Fibroblast of skin of right quadriceps (primary cell): ENCODE measurements at regions not wholly inside any gene's neighbourhood (a gene's known extent, or its start where the extent isn't known, plus 50 kb on each side); places are given as distances from the start of the nearest gene placed in this dataset.
"Not testable (repeated sequence)": the region's sequence is repeated elsewhere in the genome, so short reads cannot be mapped to it uniquely, and the experiment has no call there.

Source experiments
- DNase-seq: peaks from one replicate; pipeline ENCODE4 v3.0.0-alpha.2; 2013

DNA sequence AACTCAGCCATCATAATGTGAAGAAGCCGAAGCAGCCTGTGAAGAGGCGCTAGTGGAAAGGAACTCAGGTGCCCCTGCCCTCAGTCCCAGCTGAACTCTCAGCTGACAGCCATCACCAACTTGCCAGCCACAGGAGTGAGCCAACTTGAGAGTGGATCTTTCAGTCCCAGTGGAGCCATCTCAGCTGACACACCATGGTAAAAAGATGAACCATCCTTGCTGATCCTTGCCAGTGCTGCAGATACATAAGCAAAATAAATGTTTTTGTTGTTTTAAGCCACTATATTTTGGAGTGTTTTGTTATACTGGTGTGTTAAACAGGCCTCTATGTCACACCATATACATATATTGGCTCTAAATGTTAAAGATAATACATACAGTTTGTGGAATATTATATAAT is 195.8 kb upstream of the SPRED2 start:
- DNase-seq = no peak

DNA sequence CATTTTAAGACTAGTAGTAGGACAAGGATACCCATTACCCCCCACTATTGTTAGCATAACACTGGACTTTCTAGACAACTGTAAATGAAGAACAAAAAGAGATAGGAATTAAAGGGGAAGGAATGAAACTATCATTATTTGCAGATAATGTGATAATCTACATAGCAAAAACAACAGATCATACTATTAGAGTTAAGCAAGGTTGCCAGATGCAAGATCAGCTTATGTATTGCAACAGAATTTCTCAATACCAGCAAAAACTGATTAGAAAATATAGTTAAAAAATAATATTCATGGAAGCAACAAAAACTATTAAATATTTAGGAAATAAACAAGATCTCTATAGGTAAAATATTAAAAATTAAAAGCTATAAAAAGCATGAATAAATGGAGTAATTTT is 194.4 kb upstream of the SPRED2 start:
- no peak for DNase-seq

DNA sequence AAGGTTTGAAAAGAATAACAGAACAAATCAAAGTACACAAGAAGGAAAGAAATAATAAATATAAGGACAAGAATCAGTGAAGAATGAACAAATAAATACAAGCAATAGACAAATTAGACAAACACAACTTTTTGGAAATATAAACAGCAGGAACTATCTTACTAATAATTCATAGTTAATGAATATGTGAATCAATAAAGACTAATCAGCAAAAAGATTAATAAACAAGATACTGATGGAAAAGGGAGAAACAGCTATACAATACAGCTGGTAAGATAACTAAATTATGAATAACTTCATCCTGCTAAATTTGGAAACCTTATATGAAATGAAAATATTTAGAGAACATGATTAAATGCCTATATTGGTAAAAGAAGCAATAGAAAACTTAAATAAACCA is 193.6 kb upstream of the SPRED2 start:
- DNase-seq = no peak

DNA sequence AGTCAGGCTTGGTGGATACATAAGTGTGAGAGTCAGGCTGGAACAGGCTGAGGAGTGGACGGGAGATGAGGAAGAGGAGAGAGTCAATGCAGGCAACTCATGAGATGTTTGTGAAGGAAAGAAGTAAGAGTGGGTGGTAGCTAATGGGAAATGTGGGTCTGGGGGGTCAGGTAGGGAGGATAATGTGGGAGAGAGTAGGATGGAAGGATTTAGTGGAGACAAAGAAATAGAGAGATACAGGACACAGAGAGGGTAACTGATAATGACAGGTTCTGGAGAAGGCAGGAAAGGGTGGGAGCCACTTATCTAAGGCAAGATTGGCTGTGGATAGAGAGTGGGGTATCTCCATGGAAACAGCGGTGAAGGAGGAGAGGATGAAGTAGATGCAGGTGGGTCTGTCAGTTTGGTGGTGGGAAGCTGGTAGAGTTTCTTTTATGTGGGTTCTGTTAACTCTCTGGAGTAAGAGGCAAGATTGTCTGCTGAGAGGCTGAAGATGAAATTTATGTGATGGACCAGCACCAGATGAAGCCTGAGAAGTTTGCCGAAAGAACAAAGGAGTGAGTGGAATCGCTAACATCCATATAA is 190.6 kb upstream of the SPRED2 start:
- no peak for DNase-seq

DNA sequence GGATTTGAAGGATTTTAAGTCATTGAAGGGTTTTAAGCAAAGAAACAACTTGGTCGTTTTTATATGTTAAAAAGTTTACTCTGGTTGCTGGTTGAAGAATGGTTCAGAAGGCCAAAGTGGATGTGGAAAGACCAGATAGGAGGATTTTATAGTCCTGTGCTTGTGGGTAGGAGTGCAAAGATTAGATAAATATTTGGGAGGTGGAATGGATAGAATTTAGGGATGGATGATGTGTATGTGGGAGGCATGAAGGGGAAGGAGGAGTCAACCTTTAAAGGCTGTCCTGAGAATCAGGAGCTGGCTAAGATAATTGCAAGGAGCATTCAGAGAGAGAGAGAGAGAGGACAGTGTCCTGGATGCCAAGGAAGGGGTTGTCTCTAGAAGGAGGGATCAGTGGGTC is 190.1 kb upstream of the SPRED2 start:
- no peak for DNase-seq

DNA sequence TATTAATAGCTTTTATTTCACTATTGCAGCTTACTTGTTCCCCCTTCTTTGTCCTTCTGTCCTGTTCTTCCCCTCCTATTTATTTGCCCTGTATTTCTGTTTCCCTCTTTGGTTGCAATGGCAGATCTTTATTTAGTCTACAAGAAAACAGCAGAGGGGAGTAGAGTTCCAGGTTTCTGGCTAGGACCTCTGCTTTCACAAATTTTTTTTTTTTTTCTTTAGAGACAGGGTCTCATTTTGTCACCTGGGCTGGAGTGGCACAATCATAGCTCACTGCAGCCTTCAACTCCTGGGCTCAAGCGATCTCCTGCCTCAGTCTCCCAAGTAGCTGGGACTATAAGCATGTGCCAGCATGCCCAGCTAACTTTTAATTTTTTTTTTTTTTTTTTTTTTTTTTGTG is 188.1 kb upstream of the SPRED2 start:
- DNase-seq = no peak

DNA sequence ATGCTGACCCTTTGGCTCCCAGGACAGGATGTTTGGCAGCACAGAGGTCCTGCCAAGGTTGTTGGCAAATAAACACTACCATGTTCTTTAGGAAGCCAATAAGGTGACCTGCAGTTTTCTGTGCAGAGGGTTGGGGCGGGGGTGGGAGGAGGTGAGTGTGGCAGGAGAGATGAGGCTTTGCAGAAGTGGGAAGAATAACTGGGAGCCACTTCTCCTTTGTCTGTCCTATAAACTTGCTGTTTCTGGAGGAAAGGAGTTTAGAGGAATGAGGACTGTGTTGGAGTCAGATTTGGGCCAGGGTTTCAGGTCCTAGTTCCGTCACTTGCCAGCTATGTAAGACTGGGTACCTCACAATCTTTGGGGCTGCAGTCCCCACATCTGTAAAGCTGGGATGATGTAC is 187.6 kb upstream of the SPRED2 start:
- no peak for DNase-seq

DNA sequence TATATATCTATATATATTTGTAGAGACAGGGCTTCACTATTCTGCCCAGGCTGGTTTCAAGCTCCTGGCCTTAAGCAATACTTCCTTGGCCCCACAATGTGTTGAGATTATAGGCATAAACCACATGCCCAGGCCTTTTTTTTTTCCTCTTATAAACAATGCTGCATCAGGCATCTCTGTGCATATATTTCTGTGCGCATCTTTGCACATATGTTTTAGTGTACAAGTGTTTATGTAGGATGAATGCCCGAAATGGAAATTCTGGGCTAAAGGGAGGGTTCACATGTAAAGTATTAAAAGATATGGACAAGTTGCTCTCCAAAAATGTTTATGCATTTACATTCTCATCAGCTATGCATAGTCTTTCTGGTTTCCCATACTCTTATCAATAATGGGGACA is 183.2 kb upstream of the SPRED2 start:
- no peak for DNase-seq

DNA sequence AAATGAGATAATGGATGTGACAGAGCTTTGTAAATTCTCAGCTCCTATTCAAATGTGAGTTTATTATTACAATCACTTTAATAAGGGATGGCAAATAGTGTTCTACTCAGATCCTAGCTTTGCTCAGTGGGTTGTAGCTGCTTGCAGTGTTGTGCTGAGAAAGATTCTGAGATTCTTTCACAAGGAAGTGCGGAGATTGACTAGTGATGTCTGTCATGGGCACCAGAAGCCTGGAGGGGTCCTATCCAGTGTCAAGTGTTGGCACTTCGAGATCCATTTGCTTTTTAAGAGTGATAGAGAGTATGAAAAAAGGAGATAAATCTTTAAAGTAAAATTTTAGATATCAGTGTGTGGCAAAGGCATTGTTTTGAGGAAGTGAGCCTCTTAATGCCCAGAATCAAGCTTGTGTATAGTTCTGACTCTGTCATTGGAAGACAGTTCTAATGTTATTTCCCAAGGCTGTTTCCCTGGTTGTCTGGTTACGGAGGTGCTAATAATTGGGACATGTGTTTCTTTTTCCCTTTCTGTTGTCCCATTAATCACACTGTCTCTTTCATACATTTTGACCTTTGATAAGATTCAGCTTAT is 181.7 kb upstream of the SPRED2 start:
- no peak for DNase-seq

DNA sequence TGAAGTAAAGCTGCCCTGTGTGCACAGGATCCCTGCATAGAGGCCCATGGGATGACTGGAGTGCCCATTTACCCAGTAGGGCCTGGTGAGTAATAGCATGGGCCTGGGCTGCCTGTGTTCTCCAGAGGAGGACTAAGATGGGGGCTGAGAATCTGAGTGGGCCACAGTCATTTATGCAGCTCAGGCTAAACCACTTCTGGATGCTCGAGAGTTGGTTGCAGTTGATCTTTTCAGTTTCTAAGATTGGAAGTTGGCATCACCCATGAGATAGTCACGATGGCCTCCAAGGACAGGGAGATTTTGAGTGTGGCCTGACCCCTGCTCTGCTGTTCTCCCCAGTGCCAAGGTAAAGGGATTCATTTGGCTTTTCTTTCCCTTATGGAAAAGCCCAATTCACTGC is 179.1 kb upstream of the SPRED2 start:
- no peak for DNase-seq

DNA sequence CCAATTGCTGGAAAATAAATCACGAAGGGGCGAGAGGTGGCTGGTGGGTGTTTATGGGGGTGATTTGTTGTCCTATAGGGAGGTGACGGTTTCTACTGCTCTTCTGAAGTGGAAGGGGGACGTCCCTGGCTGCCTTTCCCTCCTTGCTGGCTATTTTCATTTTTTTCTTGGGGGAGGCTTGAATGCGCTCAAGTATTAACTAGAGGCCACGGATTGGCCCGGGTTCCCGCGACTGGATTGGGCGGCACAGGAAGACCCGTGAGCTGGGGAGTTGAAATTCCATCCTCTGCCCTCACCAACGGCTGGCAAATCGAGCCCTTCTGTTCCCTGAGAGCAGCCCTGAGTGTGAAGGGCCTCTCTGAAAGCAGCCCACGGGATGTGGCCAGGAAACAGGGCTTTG is 176.5 kb upstream of the SPRED2 start:
- DNase-seq = no peak

DNA sequence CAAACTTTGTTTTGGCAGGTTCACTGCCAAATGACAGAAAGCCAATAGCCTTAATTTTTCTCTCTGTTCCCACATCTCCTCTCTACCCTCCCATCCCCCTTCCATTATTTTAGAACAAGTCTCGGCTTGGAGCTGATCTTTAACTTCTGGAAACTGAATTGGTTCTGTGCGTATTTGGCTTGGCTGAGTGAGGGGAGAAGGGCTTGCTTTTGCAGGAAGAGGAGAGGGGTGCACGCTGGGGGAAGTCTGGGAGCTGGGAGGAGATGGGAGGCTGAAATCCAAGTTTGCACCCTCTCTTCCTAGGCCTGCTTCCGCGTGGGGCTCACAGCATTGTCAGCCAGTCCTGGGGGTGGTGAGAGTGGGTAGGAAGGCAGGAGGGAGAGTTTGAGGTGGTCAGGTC is 176.1 kb upstream of the SPRED2 start:
- no peak for DNase-seq

DNA sequence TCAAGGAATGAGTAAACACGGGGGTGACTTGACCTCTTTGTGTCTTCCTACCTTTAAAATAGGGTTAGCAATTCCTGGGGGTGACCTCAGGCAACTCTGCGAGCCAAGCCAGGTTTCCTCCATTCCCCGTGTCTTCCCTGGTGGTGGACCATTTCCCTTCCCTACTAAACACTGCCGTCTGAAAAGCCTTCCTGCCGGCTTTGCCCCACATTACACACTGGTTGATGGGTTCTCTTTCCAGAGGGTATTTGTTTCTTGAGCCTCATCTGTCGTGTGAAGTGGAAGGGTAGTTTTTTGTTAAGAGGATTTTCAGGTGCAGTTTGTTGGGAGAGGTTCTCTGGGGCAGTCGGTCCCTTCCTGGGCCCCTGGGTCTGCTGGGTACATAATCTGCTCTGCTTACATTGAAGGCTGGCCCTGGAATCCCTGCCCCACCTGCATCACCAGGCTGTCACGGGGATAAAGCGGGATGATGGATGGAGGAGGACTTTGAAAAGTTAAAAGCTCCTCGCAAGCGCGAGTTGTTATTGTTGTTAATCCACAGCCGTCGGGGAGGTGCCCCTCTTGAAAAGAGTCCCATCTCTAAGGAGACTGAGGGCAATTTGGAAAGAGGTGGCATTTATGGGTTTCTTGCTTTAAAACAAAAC is 175.4 kb upstream of the SPRED2 start:
- DNase-seq = no peak

DNA sequence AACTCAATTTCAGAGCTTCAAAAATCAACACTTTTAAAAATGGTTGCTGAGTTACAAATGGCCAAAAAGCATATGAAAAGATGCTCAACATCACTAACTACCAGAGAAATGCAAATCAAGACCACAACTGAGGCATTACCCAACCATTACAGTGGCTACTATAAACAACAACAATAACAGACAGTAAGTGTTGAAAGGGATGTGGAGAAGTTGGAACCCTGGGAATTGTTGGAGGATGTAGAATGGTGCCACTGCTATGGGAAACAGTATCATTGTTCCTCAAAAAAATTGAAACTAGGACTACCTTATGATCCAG is 173.3 kb upstream of the SPRED2 start:
- no peak for DNase-seq

DNA sequence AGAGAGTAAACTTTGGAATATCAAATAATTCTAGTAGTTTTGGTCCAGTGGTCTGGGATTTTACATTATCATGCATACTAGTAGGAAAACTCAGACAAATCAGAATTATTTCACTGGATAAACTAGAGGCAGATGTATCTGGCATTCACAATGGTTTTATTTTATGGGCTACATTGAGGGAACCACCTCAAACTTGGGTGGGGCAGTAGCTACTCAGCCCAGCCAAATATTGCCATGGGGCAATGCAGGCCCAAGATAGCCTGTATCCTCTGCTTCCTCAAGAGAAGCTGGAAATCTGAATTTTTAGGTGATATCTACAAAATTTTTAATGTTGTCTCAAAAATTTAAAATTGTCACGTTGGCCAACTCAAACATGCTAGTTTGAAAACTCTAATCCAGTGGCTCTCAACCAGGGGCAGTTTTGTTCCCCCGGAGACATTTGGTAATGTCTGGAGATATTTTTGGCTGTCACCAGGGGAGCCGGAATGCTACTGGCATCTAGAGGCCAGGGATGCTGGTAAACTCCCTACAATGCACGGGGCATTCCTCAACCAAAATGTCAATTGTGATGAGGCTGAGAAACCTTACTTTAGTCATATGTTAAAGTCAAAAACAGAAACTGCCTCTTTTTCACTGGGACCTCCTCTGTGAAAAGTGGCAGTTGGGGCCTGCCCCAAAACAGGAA is 172.8 kb upstream of the SPRED2 start:
- no peak for DNase-seq

DNA sequence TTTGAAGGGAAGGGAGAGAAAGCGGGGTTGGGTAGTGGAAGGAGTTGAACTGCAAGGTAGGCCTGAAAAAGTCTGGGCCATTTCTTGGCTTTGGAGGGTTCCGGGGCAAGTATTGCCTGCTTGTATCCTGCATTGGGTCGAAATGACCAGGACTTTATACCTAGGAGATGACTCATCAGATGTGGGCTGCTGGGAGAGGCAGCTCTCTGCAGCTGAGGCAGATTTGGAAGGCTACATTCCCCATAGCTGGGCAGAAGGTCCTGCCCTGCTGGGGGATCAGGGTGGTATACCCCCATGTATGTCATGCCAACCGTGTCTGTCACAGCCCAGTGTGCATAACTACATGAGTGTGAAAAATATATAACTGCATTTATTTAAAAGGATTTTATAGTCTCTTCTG is 171.8 kb upstream of the SPRED2 start:
- no peak for DNase-seq

DNA sequence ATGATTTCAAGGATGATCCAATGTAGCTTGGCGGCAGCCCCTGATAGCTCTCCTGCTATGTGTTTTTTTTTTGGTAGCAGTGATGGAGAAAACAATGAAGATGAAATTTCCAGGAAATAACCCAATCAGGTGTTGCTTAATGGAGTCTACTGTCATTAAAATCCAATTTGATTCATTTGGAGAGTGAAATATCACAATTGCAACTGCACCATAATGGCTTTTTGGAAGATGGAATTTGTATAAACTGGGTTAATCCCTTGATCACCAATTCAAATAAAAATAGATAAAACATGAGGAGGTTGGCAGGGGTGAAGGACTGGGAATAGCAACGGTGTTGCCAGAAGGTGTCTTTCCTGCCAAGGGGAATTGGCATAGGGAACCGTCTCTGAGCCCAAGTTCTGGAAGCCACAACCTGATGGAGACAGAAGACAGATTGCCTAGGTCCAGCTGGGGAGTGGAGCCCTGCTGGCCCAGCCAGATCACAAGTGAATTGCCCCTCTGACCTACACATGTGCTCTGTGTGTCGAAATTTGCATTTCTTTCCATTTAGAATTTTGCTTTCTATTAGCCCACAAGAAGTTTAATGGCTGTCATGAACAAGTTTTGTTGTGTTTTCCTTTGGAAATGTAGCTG is 170.3 kb upstream of the SPRED2 start:
- DNase-seq = no peak

DNA sequence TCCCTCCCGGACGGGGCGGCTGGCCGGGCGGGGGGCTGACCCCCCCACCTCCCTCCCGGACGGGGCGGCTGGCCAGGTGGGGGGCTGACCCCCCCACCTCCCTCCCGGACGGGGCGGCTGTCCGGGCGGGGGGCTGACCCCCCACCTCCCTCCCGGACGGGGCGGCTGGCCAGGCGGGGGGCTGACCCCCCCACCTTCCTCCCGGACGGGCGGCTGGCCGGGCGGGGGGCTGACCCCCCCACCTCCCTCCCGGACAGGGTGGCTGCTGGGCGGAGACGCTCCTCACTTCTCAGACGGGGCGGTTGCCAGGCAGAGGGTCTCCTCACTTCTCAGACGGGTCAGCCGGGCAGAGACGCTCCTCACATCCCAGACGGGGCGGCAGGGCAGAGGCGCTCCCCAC is 168.5 kb upstream of the SPRED2 start:
- not testable (repeated sequence) for DNase-seq

DNA sequence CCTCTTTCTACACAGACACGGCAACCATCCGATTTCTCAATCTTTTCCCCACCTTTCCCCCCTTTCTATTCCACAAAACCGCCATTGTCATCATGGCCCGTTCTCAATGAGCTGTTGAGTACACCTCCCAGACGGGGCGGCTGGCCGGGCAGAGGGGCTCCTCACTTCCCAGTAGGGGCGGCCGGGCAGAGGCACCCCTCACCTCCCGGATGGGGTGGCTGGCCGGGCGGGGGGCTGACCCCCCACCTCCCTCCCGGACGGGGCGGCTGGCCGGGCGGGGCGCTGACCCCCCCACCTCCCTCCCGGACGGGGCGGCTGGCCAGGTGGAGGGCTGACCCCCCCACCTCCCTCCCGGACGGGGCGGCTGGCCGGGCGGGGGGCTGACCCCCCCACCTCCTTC is 168.0 kb upstream of the SPRED2 start:
- not testable (repeated sequence) for DNase-seq

DNA sequence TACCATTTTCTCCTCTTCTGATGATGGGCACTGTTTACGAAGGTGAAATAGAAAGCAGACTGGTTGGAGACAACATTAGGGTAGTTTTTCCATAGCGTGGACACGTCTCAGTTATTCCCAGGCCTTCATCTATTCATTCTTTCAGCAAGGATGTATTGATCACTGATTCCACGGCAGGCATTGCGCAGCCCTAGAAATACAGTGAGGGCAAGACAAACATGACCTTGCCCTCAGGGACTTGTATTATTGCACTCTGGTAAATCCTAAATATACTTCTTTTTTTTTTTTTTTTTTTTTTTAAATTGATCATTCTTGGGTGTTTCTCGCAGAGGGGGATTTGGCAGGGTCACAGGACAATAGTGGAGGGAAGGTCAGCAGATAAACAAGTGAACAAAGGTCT is 167.3 kb upstream of the SPRED2 start:
- no peak for DNase-seq

DNA sequence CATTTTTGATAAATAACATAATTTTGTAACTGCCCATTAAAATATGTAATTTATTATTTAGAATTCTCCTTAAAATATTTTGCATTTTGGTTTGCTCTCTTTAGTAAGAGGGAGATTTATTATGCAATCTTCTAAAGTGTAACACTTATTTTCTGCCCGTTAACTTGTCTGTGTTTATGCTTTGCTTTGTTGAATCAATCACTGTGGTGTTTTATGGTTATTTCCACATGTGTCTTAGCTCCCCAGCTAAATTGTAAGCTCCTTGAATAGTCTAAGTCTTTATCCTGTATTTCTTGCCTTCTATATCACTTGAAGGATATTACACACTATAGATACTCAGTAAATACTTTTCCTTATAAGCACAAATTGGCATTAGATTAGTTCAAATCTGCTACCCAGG is 166.6 kb upstream of the SPRED2 start:
- no peak for DNase-seq

DNA sequence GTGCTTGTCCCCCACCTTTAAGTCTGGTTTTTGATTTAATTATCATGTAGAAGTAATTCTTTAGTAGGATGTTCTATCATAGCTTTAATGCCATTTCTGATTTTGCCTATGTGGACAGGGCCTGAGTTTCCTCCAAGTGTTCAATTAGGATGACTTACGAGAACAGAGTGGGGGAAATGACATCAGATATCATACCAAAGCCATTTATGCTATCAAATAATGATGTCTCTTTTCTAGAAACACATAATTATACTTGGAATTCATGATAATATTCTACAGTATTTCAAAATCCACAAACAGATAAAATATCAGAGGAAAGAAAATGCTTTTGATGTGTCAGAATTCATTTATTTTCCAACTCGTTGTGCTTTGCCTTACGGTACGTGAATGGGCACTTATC is 165.9 kb upstream of the SPRED2 start:
- no peak for DNase-seq

DNA sequence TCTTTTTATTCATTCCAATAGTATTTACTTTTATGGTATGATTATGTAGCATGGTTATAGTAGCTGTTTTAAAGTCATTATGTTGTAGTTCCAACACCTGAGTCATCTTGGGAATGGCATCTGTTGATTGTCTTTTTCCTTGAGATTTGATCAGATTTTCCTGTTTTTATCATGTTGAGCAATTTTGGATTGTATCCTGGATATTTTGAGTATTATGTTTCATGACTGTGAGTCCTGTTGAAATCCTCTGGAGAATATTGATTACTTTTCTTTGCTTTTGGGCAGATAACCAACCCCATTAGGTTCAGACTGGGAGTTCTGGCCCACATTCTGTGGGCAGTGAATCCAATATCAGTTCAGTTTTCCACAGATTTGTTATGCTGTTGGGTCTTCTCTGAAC is 163.2 kb upstream of the SPRED2 start:
- DNase-seq = no peak

DNA sequence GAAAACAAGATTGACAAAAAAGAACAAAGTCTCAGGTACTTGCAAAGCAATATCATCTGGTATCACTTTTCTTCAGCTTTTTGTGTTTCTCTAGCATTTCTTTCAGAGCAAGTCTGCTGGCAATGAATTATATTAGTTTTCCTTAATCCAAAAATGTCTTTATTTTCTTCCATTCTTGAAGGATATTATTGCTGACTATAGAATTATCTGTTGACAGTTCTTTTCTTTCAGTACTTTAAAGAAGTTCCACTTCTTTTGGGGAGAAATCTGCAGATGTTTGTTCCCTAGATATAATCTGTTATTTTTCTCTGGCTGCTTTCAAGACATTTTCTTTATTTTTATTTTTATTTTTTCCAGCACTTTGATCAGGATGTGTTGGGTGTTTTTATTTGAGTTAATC is 161.8 kb upstream of the SPRED2 start:
- DNase-seq = no peak
